ENCODE measurements at regions not wholly inside any gene's neighbourhood (a gene's known extent, or its start where the extent isn't known, plus 50 kb on each side); places are given as distances from the start of the nearest gene placed in this dataset.

DNA sequence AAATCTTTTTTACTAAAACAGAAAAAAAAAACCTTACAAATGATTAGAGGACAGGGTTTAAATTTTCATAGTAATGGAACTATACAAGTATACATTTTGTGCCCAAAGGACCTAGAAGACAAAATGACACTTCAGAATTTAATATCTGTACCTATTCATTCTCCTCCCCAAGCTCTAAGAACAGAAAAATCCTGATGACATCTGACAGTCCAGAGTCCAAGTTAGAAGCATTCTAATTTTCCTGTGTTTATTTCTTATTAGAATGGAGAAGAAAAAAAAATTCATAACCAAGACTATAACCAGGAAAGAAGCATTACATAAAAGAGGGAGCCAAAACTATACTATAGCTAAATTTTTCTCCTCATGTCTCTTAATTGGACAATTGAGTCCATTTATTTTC is 138.9 kb upstream of the SLC13A1 start:
- Mint-ChIP-seq H3K9me3 (no peaks in the 10 kb centered on the region), H3K36me3 (ENCODE audit: low read depth) (no peaks in the 10 kb centered on the region), H3K27ac (no peak overlapping the region), H3K27me3 (ENCODE audit: insufficient read depth) (no peaks in the 10 kb centered on the region), H3K4me1 (no peaks in the 10 kb centered on the region), H3K4me3 (no peak overlapping the region)
- H3K36me3 ChIP-seq (ENCODE audit: control insufficient read depth, insufficient read depth, low read length): no peaks in the 10 kb centered on the region
- DNase-seq: no peak
- no peak overlapping the region for H3K27ac ChIP-seq (ENCODE audit: low read depth, low read length)
- no peaks in the 10 kb centered on the region for H3K9me3 ChIP-seq (ENCODE audit: control insufficient read depth, low read length)
- TF ChIP-seq, protein P1, sequence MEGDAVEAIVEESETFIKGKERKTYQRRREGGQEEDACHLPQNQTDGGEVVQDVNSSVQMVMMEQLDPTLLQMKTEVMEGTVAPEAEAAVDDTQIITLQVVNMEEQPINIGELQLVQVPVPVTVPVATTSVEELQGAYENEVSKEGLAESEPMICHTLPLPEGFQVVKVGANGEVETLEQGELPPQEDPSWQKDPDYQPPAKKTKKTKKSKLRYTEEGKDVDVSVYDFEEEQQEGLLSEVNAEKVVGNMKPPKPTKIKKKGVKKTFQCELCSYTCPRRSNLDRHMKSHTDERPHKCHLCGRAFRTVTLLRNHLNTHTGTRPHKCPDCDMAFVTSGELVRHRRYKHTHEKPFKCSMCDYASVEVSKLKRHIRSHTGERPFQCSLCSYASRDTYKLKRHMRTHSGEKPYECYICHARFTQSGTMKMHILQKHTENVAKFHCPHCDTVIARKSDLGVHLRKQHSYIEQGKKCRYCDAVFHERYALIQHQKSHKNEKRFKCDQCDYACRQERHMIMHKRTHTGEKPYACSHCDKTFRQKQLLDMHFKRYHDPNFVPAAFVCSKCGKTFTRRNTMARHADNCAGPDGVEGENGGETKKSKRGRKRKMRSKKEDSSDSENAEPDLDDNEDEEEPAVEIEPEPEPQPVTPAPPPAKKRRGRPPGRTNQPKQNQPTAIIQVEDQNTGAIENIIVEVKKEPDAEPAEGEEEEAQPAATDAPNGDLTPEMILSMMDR (conservative IDR thresholded peaks at IDR 0.05): no peak
- H3K27me3 ChIP-seq (ENCODE audit: control insufficient read depth, insufficient read depth, low read length, poor library complexity, severe bottlenecking): no peaks in the 10 kb centered on the region
- no peak overlapping the region for H3K4me3 ChIP-seq (ENCODE audit: low read length)
- no peak overlapping the region for H3K9ac ChIP-seq (ENCODE audit: extremely low read depth, low read length, poor library complexity, severe bottlenecking)
- no peaks in the 10 kb centered on the region for H3K4me1 ChIP-seq (ENCODE audit: control insufficient read depth, insufficient read depth, low read length)

GRCh38 chr7:123329988-123330643 is 130.3 kb upstream of the SLC13A1 start:
- WGBS, 2 experiments (ENCODE audit: insufficient coverage in 1 of 2, insufficient read length in 1 of 2): 85 to 90% methylated on average over 3 to 4 of the region's 4 CpGs
- Histone ChIP-seq H3K27ac (ENCODE audit: low read depth, low read length) (no peak overlapping the region), H3K4me1 (ENCODE audit: control insufficient read depth, insufficient read depth, low read length) (peaks cover 4% of the 10 kb centered on the region), H3K9ac (ENCODE audit: extremely low read depth, low read length, poor library complexity, severe bottlenecking) (no peak overlapping the region), H3K36me3 (ENCODE audit: control insufficient read depth, insufficient read depth, low read length) (no peaks in the 10 kb centered on the region), H3K4me3 (ENCODE audit: low read length) (no peak overlapping the region), H3K27me3 (ENCODE audit: control insufficient read depth, insufficient read depth, low read length, poor library complexity, severe bottlenecking) (no peaks in the 10 kb centered on the region), H3K9me3 (ENCODE audit: control insufficient read depth, low read length) (no peaks in the 10 kb centered on the region)
- no peak overlapping the region for H3K27ac Mint-ChIP-seq
- no peaks in the 10 kb centered on the region for H3K4me1 Mint-ChIP-seq
- no peak overlapping the region for H3K4me3 Mint-ChIP-seq
- no peaks in the 10 kb centered on the region for H3K27me3 Mint-ChIP-seq (ENCODE audit: insufficient read depth)
- DNase-seq: peak; percentile 58
- H3K9me3 Mint-ChIP-seq: no peaks in the 10 kb centered on the region
- H3K36me3 Mint-ChIP-seq (ENCODE audit: low read depth): no peaks in the 10 kb centered on the region
- TF ChIP-seq, protein P1 (conservative IDR thresholded peaks at IDR 0.05): peak; percentile 52

- no peak overlapping the region for H3K27ac ChIP-seq (ENCODE audit: low read depth, low read length)
- H3K27me3 ChIP-seq (ENCODE audit: control insufficient read depth, insufficient read depth, low read length, poor library complexity, severe bottlenecking): no peaks in the 10 kb centered on the region
- H3K36me3 ChIP-seq (ENCODE audit: control insufficient read depth, insufficient read depth, low read length): no peaks in the 10 kb centered on the region
- WGBS, 2 experiments (ENCODE audit: insufficient coverage in 1 of 2, insufficient read length in 1 of 2): 89% methylated on average over 1 of the region's 1 CpG; no CpG with 5 or more reads in 1 of the 2 experiments
- H3K4me3 Mint-ChIP-seq: no peak overlapping the region
- no peaks in the 10 kb centered on the region for H3K27me3 Mint-ChIP-seq (ENCODE audit: insufficient read depth)
- H3K27ac Mint-ChIP-seq: no peak overlapping the region
- no peaks in the 10 kb centered on the region for H3K4me1 Mint-ChIP-seq
- no peak overlapping the region for H3K4me3 ChIP-seq (ENCODE audit: low read length)
- no peaks in the 10 kb centered on the region for H3K36me3 Mint-ChIP-seq (ENCODE audit: low read depth)
- H3K9me3 ChIP-seq (ENCODE audit: control insufficient read depth, low read length): peaks cover 9% of the 10 kb centered on the region
- H3K9ac ChIP-seq (ENCODE audit: extremely low read depth, low read length, poor library complexity, severe bottlenecking): no peak overlapping the region
- no peak for DNase-seq
- H3K9me3 Mint-ChIP-seq: peaks cover 13% of the 10 kb centered on the region
- TF ChIP-seq, protein P1 (conservative IDR thresholded peaks at IDR 0.05): no peak
- peaks cover 4% of the 10 kb centered on the region for H3K4me1 ChIP-seq (ENCODE audit: control insufficient read depth, insufficient read depth, low read length)
These were observed 127.9 kb upstream of the SLC13A1 start for GRCh38 chr7:123327661-123328060.

Data from endodermal cell (in vitro differentiated cells).